OCI-LY7 (cell line): ENCODE measurements at regions not wholly inside any gene's neighbourhood (a gene's known extent, or its start where the extent isn't known, plus 50 kb on each side); places are given as distances from the start of the nearest gene placed in this dataset.

Experiments
- BruUV-seq: library from RNA; stranded (reverse); fragments of 400-500 nt; replicated peaks from 2 replicates; lab custom pipeline; 2021; lab: Mats Ljungman, UMichigan
- CTCF ChIA-PET: fragments of 300-600 bp; sonication (Branson Sonifier 250); formaldehyde crosslinking; loops from one replicate; lab custom pipeline; 2022; ENCODE audit warnings: antibody characterized with exemption; ENCODE audit not compliant: unreplicated experiment; lab: Charles Lee
- POLR2A ChIA-PET: fragments of 300-600 bp; sonication (Branson Sonifier 250); formaldehyde crosslinking; loops from one replicate; lab custom pipeline; 2022; ENCODE audit warnings: antibody characterized with exemption; lab: Charles Lee
- DNase-seq: peaks from one replicate; pipeline ENCODE4 v3.0.0-alpha.2; 2015; ENCODE audit warnings: low spot score
- H2AFZ ChIP-seq: fragments of 200-600 bp; sonication (generic), shearing (Covaris generic); 2 replicates; pipeline ENCODE4 v1.6.1; 2014; ENCODE audit warnings: mild to moderate bottlenecking, antibody characterized with exemption, low read length, moderate library complexity
- H3K27ac ChIP-seq: fragments of 200-600 bp; sonication (generic); 2 replicates; pipeline ENCODE4 v1.5.1; 2014; ENCODE audit warnings: mixed run types, low read depth, mild to moderate bottlenecking, moderate library complexity, low read length, inconsistent platforms; ENCODE audit not compliant: poor library complexity, severe bottlenecking
- H3K36me3 ChIP-seq: fragments of 200-600 bp; sonication (generic); 2 replicates; pipeline ENCODE4 v1.6.1; 2014; ENCODE audit warnings: mild to moderate bottlenecking, antibody characterized with exemption, low read length, moderate library complexity, mixed read lengths; ENCODE audit not compliant: insufficient read depth
- H3K4me1 ChIP-seq: fragments of 200-600 bp; sonication (generic); 2 replicates; pipeline ENCODE4 v1.5.1; 2014; ENCODE audit warnings: mild to moderate bottlenecking, low read length; ENCODE audit not compliant: insufficient read depth, poor library complexity, severe bottlenecking
- H3K4me2 ChIP-seq: fragments of 200-600 bp; sonication (generic); 2 replicates; pipeline ENCODE4 v1.6.1; 2014; ENCODE audit warnings: mild to moderate bottlenecking, low read length
- H3K4me3 ChIP-seq: fragments of 200-600 bp; sonication (generic); 2 replicates; pipeline ENCODE4 v1.5.1; 2014; ENCODE audit warnings: mild to moderate bottlenecking, low read depth, low read length; ENCODE audit not compliant: poor library complexity, severe bottlenecking
- H3K79me2 ChIP-seq: fragments of 200-600 bp; sonication (generic); 2 replicates; pipeline ENCODE4 v1.6.1; 2016; ENCODE audit warnings: low read depth, mild to moderate bottlenecking, low read length, moderate library complexity, mixed read lengths; ENCODE audit not compliant: insufficient read depth
- H3K9me2 ChIP-seq: fragments of 200-600 bp; sonication (generic); 2 replicates; pipeline ENCODE4 v1.6.1; 2016; ENCODE audit warnings: mild to moderate bottlenecking, low read length, mixed read lengths; ENCODE audit not compliant: insufficient read depth
- H3K9me3 ChIP-seq: fragments of 200-600 bp; sonication (generic); 2 replicates; pipeline ENCODE4 v1.6.1; 2014; ENCODE audit warnings: mild to moderate bottlenecking, mixed run types, low read length, mixed read lengths
- H4K20me1 ChIP-seq: fragments of 200-600 bp; sonication (generic); 2 replicates; pipeline ENCODE4 v1.6.1; 2014; ENCODE audit warnings: mild to moderate bottlenecking, antibody characterized with exemption, low read length, moderate library complexity, mixed read lengths; ENCODE audit not compliant: insufficient read depth
- EZH2phosphoT487 ChIP-seq: fragments of 200-600 bp; sonication (generic); IDR thresholded peaks from 2 replicates; pipeline ENCODE4 v1.6.1; 2018; ENCODE audit warnings: low read depth, borderline replicate concordance, mild to moderate bottlenecking, mixed run types, antibody characterized with exemption, low read length, moderate library complexity, mixed read lengths
- intact Hi-C: fragments of 100-400 bp; cut with micrococcal nuclease; formaldehyde crosslinking; loops from one replicate; pipeline ENCODE4 v1.10.0; 2022; ENCODE audit not compliant: unreplicated experiment
- TF ChIP-seq, protein P1 (sequence below): fragments of 200-600 bp; sonication (generic); conservative IDR thresholded peaks from 2 replicates; pipeline ENCODE4 v1.5.1; 2014; ENCODE audit warnings: mild to moderate bottlenecking, antibody characterized with exemption, low read length, moderate library complexity, mixed read lengths

DNA sequence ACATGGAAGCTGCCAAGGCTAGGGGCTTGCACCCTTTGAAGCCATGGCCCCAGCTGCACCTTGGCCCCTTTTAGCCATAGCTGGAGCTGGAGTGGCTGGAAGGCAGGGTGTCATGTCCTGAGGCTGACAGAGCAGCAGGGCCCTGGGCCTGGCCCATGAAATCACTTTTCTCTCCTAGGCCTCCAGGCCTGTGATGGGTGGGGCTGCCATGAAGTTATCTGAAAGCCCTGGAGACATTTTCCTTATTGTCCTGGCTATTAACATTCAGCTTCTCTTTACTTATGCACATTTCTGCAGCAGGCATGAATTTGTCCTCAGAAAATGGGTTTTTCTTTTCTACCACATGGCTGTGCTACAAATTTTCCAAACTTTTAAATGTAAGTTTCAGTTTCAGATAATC, 106.9 kb upstream of the ELMO1 start:
- BruUV-seq = no TSS peak
- Histone ChIP-seq H3K9me2 (no peaks in the 10 kb centered on the region), H3K27ac (no peak overlapping the region), H3K79me2 (no peaks in the 10 kb centered on the region), H4K20me1 (no peaks in the 10 kb centered on the region), H3K4me2 (no peak overlapping the region), H3K4me1 (no peaks in the 10 kb centered on the region), H3K4me3 (no peak overlapping the region), H2AFZ (no peak overlapping the region), H3K36me3 (no peaks in the 10 kb centered on the region), H3K9me3 (no peaks in the 10 kb centered on the region)
- intact Hi-C loops = no loop called here
- no peak for TF ChIP-seq EZH2phosphoT487
- TF ChIP-seq, protein P1, sequence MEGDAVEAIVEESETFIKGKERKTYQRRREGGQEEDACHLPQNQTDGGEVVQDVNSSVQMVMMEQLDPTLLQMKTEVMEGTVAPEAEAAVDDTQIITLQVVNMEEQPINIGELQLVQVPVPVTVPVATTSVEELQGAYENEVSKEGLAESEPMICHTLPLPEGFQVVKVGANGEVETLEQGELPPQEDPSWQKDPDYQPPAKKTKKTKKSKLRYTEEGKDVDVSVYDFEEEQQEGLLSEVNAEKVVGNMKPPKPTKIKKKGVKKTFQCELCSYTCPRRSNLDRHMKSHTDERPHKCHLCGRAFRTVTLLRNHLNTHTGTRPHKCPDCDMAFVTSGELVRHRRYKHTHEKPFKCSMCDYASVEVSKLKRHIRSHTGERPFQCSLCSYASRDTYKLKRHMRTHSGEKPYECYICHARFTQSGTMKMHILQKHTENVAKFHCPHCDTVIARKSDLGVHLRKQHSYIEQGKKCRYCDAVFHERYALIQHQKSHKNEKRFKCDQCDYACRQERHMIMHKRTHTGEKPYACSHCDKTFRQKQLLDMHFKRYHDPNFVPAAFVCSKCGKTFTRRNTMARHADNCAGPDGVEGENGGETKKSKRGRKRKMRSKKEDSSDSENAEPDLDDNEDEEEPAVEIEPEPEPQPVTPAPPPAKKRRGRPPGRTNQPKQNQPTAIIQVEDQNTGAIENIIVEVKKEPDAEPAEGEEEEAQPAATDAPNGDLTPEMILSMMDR = no peak
- ChIA-PET POLR2A (no interaction called here), CTCF (no interaction called here)
- DNase-seq = no peak

DNA sequence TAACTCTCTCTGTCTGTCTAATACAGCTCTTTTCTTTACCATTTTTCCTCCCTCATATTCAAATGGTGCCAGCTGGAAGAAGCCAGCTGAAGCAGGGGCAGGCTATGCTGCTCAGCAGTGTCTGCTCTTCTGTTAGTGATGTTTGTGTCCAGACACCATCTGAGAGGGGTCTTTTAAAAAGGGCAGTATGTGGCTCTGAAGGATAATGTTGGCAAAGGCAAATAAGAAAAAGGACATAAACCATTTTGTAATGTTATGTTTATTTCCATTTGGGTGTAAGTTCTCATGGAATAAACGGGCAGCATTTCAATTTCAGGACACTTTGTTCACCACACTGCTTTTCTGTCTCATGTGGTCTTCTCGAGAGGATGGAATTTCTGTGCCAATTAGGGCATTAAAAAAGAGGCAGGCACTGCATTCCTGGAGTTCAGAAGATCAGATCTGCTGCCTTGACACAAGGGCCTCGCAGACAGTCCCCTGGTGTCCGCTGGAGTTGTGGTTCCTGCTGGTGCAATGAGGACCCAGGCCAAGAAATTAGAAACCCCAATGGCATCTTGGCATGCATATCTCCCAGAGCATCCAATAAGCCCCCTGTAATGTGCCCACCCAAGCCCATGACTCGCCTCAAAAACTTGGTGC, 109.0 kb upstream of the ELMO1 start:
- H3K27ac ChIP-seq = no peak overlapping the region
- H3K79me2 ChIP-seq = no peaks in the 10 kb centered on the region
- ChIA-PET POLR2A (no interaction called here), CTCF (interaction anchor here (0.6 kb wide), 1 partner anchor 789 kb away, joined by 3 read pairs; no protein-coding TSS in a partner anchor)
- H2AFZ ChIP-seq = no peak overlapping the region
- intact Hi-C loops = no loop called here
- no TSS peak for BruUV-seq
- H3K9me2 ChIP-seq = no peaks in the 10 kb centered on the region
- H4K20me1 ChIP-seq = no peaks in the 10 kb centered on the region
- H3K4me1 ChIP-seq = no peaks in the 10 kb centered on the region
- no peak overlapping the region for H3K4me2 ChIP-seq
- TF ChIP-seq EZH2phosphoT487 = no peak
- TF ChIP-seq, protein P1 = no peak
- H3K36me3 ChIP-seq = no peaks in the 10 kb centered on the region
- H3K9me3 ChIP-seq = no peaks in the 10 kb centered on the region
- DNase-seq = no peak
- H3K4me3 ChIP-seq = no peak overlapping the region

DNA sequence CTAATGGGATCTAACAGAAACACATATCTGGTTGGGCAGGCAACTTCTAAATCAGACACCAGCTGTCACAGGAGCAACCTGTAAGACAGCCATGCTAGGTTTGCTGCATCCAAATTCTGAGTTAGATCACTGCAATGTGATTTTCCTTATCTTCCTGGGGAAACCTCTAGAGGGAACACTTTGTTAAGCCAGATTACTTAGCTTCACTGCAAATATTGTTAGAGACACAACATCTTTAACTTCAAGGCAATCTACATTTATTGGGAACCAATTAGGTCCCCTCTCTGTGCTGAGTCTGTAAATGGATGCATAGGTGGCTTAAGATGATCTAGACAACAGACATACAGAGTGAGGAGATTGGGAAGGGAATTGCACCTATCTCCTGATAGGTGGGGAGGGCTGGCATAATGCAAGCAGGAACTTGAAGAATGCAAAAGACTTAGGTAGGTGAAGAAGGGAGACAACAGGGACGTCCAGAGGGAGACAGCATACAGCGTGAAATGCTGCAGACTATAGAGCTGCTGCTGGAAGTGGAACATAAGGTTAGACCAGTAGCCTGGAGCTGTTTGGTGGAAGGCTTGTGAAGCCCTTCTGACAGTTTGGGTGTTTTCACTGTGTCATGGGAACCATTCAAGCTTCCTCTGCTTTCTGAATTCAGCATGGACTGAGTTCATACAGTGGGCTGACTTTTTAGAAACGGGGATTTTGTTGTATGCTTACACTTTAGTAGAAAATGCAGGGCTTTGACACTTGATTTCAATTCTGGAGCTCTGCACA, 109.8 kb upstream of the ELMO1 start:
- Histone ChIP-seq H3K27ac (no peak overlapping the region), H2AFZ (no peak overlapping the region), H4K20me1 (no peaks in the 10 kb centered on the region), H3K79me2 (no peaks in the 10 kb centered on the region), H3K9me3 (no peaks in the 10 kb centered on the region), H3K36me3 (no peaks in the 10 kb centered on the region), H3K9me2 (no peaks in the 10 kb centered on the region), H3K4me2 (no peak overlapping the region), H3K4me1 (no peaks in the 10 kb centered on the region), H3K4me3 (no peak overlapping the region)
- ChIA-PET POLR2A (no interaction called here), CTCF (interaction anchor here (0.6 kb wide), 1 partner anchor 351 kb away, joined by 3 read pairs; no protein-coding TSS in a partner anchor)
- no TSS peak for BruUV-seq
- intact Hi-C loops = no loop called here
- no peak for DNase-seq
- no peak for TF ChIP-seq EZH2phosphoT487
- TF ChIP-seq, protein P1 = no peak
